ENCODE measurements at regions not wholly inside any gene's neighbourhood (a gene's known extent, or its start where the extent isn't known, plus 50 kb on each side); places are given as distances from the start of the nearest gene placed in this dataset.
"Not testable (repeated sequence)": the region's sequence is repeated elsewhere in the genome, so short reads cannot be mapped to it uniquely, and the experiment has no call there.

GRCh38 chr6:126888727-126889725, 229.4 kb upstream of the RSPO3 start:
- no peak for TF ChIP-seq EZH2phosphoT487 (IDR thresholded peaks at IDR 0.05; ENCODE audit: borderline replicate concordance, low read depth, low read length)
- no peak for TF ChIP-seq CTCF (conservative IDR thresholded peaks at IDR 0.05; ENCODE audit: low read length)
- Histone ChIP-seq H3K9me2 (ENCODE audit: insufficient read depth, low read length) (no peaks in the 10 kb centered on the region), H3K9me3 (ENCODE audit: low read length) (no peaks in the 10 kb centered on the region), H3K36me3 (ENCODE audit: insufficient read depth, low read length) (no peaks in the 10 kb centered on the region), H3K4me3 (ENCODE audit: low read depth, low read length, poor library complexity, severe bottlenecking) (no peak overlapping the region), H3K4me2 (ENCODE audit: low read length) (no peak overlapping the region), H4K20me1 (ENCODE audit: insufficient read depth, low read length) (no peaks in the 10 kb centered on the region), H3K4me1 (ENCODE audit: insufficient read depth, low read length, poor library complexity, severe bottlenecking) (no peaks in the 10 kb centered on the region), H3K79me2 (ENCODE audit: insufficient read depth, low read depth, low read length) (no peaks in the 10 kb centered on the region), H3K27ac (ENCODE audit: low read depth, low read length, poor library complexity, severe bottlenecking) (no peak overlapping the region), H2AFZ (ENCODE audit: low read length) (no peak overlapping the region)
- no TSS peak for BruUV-seq (replicated peaks)
- POLR2A ChIA-PET, result interaction anchor here (0.6 kb wide), 2 partner anchors 15 to 313 kb away, joined by 3 read pairs; no protein-coding TSS in a partner anchor
- CTCF ChIA-PET (ENCODE audit: unreplicated experiment), result no interaction called here
- intact Hi-C loops (cut with micrococcal nuclease; ENCODE audit: unreplicated experiment), result no loop called here
- DNase-seq (ENCODE audit: low spot score), result no peak

- H3K4me3 ChIP-seq (ENCODE audit: low read depth, low read length, poor library complexity, severe bottlenecking), result no peak overlapping the region
- no peak overlapping the region for H3K27ac ChIP-seq (ENCODE audit: low read depth, low read length, poor library complexity, severe bottlenecking)
- no peaks in the 10 kb centered on the region for H3K79me2 ChIP-seq (ENCODE audit: insufficient read depth, low read depth, low read length)
- no peak for DNase-seq (ENCODE audit: low spot score)
- BruUV-seq (replicated peaks), result no TSS peak
- H3K36me3 ChIP-seq (ENCODE audit: insufficient read depth, low read length), result no peaks in the 10 kb centered on the region
- no peaks in the 10 kb centered on the region for H3K9me3 ChIP-seq (ENCODE audit: low read length)
- H3K9me2 ChIP-seq (ENCODE audit: insufficient read depth, low read length), result no peaks in the 10 kb centered on the region
- no peak overlapping the region for H3K4me2 ChIP-seq (ENCODE audit: low read length)
- H3K4me1 ChIP-seq (ENCODE audit: insufficient read depth, low read length, poor library complexity, severe bottlenecking), result no peaks in the 10 kb centered on the region
- no peak for TF ChIP-seq EZH2phosphoT487 (IDR thresholded peaks at IDR 0.05; ENCODE audit: borderline replicate concordance, low read depth, low read length)
- no peak for TF ChIP-seq CTCF (conservative IDR thresholded peaks at IDR 0.05; ENCODE audit: low read length)
- H4K20me1 ChIP-seq (ENCODE audit: insufficient read depth, low read length), result no peaks in the 10 kb centered on the region
- intact Hi-C loops (cut with micrococcal nuclease; ENCODE audit: unreplicated experiment), result no loop called here
- CTCF ChIA-PET (ENCODE audit: unreplicated experiment), result no interaction called here
- POLR2A ChIA-PET, result no interaction called here
- no peak overlapping the region for H2AFZ ChIP-seq (ENCODE audit: low read length)
These were observed 228.4 kb upstream of the RSPO3 start for GRCh38 chr6:126890055-126890454.

GRCh38 chr6:126891158-126891557, 227.3 kb upstream of the RSPO3 start:
- no peak for DNase-seq (ENCODE audit: low spot score)
- no TSS peak for BruUV-seq (replicated peaks)

GRCh38 chr6:126892869-126893268, 225.6 kb upstream of the RSPO3 start:
- H4K20me1 ChIP-seq (ENCODE audit: insufficient read depth, low read length); H3K27ac ChIP-seq (ENCODE audit: low read depth, low read length, poor library complexity, severe bottlenecking); H3K9me3 ChIP-seq (ENCODE audit: low read length); H3K36me3 ChIP-seq (ENCODE audit: insufficient read depth, low read length); BruUV-seq (replicated peaks); H3K4me3 ChIP-seq (ENCODE audit: low read depth, low read length, poor library complexity, severe bottlenecking); DNase-seq (ENCODE audit: low spot score); H2AFZ ChIP-seq (ENCODE audit: low read length); H3K4me2 ChIP-seq (ENCODE audit: low read length); CTCF ChIA-PET (ENCODE audit: unreplicated experiment); H3K9me2 ChIP-seq (ENCODE audit: insufficient read depth, low read length); intact Hi-C loops (cut with micrococcal nuclease; ENCODE audit: unreplicated experiment); H3K79me2 ChIP-seq (ENCODE audit: insufficient read depth, low read depth, low read length); POLR2A ChIA-PET; H3K4me1 ChIP-seq (ENCODE audit: insufficient read depth, low read length, poor library complexity, severe bottlenecking): not testable (repeated sequence)

More at GRCh38 chr6:126891158-126891557, 227.3 kb upstream of the RSPO3 start:
- ChIA-PET CTCF (ENCODE audit: unreplicated experiment) (no interaction called here), POLR2A (no interaction called here)
- H3K27ac ChIP-seq (ENCODE audit: low read depth, low read length, poor library complexity, severe bottlenecking), result no peak overlapping the region
- no peaks in the 10 kb centered on the region for H3K36me3 ChIP-seq (ENCODE audit: insufficient read depth, low read length)
- H2AFZ ChIP-seq (ENCODE audit: low read length), result no peak overlapping the region
- TF ChIP-seq CTCF (conservative IDR thresholded peaks at IDR 0.05; ENCODE audit: low read length), result no peak
- no peak for TF ChIP-seq EZH2phosphoT487 (IDR thresholded peaks at IDR 0.05; ENCODE audit: borderline replicate concordance, low read depth, low read length)
- no peaks in the 10 kb centered on the region for H4K20me1 ChIP-seq (ENCODE audit: insufficient read depth, low read length)
- no peak overlapping the region for H3K4me3 ChIP-seq (ENCODE audit: low read depth, low read length, poor library complexity, severe bottlenecking)
- H3K9me3 ChIP-seq (ENCODE audit: low read length), result no peaks in the 10 kb centered on the region
- no peaks in the 10 kb centered on the region for H3K4me1 ChIP-seq (ENCODE audit: insufficient read depth, low read length, poor library complexity, severe bottlenecking)
- intact Hi-C loops (cut with micrococcal nuclease; ENCODE audit: unreplicated experiment), result no loop called here
- H3K4me2 ChIP-seq (ENCODE audit: low read length), result no peak overlapping the region
- H3K79me2 ChIP-seq (ENCODE audit: insufficient read depth, low read depth, low read length), result no peaks in the 10 kb centered on the region
- no peaks in the 10 kb centered on the region for H3K9me2 ChIP-seq (ENCODE audit: insufficient read depth, low read length)
